ENCODE measurements at regions not wholly inside any gene's neighbourhood (a gene's known extent, or its start where the extent isn't known, plus 50 kb on each side); places are given as distances from the start of the nearest gene placed in this dataset.

DNA sequence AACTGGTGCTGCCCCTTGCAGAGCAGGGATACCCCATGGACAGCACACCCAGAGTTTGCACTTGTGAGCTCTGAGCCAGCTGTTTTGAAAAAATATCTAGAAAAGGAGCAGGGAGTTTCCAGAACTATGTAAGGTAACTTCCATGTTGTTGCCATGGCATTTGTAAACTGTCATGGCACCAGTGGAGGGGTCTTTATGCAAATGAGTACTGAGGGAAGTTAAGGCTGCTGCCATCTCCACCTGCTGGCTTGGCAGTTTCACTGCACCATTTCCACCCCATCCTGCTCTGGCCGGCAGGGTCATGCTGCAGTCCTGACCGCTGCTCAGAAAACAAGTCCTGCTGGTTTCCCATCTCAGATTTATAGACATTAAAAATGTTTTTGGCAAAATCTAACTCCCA is 52.3 kb upstream of the SNTG2 start:
- no peak for DNase-seq (ENCODE audit: low spot score)

DNA sequence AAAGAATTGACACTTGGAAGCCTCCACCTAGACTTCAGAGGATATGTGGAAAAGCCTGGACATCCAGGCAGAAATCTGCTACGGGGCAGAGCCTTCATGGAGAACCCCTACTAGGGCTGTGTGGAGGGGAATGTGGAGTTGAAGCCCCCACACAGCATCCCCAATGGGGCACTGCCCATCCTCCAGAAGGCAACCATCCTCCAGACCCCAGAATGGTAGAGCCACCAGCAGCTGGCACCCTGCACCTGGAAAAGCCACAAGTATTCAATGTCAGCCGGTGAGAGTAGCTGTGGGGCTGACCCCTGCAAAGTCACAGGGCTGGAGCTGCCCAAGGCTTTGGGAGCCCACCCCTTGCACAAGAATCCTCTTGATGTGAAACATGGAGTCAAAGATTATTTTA is 53.6 kb upstream of the SNTG2 start:
- no peak for DNase-seq (ENCODE audit: low spot score)

DNA sequence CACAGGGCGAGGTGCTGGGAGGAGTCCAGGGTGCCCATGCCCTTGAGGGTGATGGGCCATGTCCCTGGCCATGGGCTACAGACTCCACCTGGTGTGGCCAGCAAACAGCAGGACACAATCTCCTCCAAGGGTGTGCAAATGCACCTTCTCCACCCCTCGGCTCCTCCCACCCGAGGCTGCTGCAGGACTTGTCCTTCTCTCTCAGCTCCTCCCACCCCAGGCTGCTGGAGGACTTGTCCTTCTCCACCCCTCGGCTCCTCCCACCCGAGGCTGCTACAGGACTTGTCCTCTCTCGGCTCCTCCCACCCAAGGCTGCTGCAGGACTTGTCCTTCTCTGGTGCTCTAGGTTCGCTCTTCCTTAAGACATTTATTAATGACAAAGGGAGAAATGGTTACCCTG is 57.3 kb upstream of the SNTG2 start:
- DNase-seq (ENCODE audit: low spot score), result no peak

DNA sequence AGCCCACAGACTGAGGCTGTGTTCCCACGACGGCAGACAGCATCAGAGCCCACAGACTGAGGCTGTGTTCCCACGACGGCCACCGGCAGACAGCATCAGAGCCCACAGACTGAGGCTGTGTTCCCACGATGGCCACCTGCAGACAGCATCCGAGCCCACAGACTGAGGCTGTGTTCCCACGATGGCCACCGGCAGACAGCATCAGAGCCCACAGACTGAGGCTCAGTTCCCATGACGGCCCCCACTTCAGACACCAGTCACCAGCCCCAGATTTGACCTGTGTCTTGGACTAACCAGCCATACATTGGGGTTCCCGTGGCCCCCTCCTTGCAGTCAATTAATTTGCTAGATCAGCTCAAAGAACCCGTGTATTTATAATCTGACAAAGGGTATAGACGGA is 57.8 kb upstream of the SNTG2 start:
- no peak for DNase-seq (ENCODE audit: low spot score)

DNA sequence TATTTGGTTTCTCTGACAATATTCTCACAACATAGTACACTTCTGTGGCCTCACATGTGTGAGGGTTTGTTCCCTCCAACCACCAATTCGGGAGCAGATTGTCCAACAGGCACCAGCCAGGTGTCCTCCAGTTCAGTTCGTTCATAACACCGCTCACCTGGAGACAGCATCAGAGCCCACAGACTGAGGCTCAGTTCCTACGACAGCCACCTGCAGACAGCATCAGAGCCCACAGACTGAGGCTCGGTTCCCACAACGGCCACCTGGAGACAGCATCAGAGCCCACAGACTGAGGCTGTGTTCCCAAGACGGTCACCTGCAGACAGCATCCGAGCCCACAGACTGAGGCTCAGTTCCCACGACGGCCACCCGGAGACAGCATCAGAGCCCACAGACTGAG is 58.2 kb upstream of the SNTG2 start:
- DNase-seq (ENCODE audit: low spot score), result no peak

DNA sequence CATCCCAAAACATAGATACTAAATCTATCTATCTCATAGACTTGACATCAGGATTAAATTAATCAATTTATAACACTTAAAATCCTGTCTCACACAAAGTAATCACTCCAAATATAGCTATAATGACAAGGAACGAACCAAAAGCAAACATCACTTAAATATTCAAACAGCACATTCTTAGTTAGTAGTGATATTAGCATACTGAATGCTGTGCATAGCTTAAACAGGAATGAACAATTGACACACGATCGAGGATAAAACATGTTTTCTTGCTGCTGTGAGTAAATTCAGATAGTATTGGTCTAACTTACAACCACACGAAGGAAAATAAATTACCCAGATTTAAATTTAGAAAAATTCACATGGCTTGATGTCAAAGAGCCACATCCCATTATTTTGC is 58.9 kb upstream of the SNTG2 start:
- DNase-seq (ENCODE audit: low spot score), result no peak

DNA sequence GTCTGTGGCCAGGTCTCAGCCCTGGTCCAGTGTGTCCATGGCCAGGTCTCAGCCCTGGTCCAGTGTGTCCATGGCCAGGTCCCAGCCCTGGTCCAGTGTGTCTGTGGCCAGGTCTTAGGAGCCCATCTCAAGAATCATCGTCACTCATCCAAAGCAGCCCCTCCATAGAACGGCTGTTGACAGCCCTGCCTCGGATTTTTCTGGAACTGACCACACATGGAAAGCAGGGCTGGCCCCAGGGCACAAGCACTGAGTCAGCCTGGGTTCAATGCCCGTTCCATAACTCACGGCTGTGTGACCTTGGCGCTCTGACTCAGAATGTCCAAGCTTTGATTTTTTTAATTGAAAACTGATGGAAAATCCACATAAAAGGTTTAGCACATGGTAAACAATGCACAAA is 59.9 kb upstream of the SNTG2 start:
- DNase-seq (ENCODE audit: low spot score), result no peak

DNA sequence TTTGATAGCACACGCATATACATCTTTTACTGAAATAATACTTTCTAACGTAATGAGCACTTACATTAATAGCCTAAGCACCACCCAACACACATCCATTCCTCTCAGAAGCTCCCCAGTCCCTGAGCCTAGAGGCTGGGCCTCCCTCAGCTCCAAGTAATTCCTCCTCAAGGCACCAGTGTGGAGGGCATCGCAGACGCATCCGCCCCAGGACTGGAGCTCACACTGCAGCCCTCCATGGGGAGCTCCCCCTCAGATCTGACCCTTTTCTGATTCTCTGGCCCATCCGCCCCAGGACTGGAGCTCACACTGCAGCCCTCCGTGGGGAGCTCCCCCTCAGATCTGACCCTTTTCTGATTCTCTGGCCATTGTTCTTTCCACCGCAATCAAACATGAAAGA is 60.4 kb upstream of the SNTG2 start:
- no peak for DNase-seq (ENCODE audit: low spot score)

DNA sequence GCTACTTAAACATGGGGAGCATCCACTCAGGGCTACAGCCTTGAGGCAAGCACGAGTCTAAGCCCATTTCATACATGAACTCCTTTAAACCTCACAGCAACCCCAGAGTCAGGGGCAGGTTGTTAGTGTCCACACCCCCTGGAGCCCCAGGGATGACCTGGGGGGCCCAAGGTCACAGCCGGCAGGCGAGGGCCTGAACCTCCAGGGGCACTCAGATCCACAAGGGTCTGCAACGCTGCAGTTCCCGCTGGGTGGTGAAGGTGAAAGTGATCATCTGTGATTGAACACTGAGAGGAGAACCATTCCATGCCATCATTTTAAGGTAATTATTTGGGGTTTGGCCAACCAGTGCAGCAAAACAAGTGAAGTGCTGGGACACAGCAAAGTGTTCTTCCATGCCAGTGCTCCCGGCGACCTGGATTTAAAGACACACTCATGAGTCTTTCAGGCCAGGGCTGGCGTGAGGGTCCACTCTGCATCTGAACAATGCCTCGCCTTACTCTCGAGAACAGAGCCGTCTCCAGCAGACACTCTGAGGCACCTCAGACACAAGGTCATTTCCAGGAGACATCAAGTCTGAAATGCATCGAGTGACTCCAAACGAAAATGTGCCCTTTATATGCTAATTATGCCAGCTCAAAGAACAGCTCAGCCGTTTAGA is 61.6 kb upstream of the SNTG2 start:
- DNase-seq (ENCODE audit: low spot score), result no peak

GRCh38 chr2:888211-888801 is 62.3 kb upstream of the SNTG2 start:
- no peak for DNase-seq (ENCODE audit: low spot score)

DNA sequence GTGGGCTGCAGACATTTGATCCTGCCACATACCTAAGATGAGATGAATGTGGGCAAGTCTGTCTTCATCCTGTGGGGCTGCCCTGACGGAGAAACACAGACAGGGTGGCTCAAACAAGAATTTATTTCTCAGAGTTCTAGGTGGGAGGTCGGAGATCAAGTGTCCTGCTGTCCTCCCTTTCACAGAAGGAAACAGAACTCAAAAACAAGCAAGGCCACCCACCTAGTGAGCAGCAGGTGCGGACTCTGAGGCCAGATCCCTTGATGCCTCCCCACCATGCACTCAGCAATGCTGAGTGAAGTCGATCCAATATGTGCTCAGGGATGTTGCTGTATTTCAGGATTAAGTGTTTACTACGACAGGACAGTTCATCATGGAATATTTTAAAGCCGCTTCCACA is 63.0 kb upstream of the SNTG2 start:
- no peak for DNase-seq (ENCODE audit: low spot score)

DNA sequence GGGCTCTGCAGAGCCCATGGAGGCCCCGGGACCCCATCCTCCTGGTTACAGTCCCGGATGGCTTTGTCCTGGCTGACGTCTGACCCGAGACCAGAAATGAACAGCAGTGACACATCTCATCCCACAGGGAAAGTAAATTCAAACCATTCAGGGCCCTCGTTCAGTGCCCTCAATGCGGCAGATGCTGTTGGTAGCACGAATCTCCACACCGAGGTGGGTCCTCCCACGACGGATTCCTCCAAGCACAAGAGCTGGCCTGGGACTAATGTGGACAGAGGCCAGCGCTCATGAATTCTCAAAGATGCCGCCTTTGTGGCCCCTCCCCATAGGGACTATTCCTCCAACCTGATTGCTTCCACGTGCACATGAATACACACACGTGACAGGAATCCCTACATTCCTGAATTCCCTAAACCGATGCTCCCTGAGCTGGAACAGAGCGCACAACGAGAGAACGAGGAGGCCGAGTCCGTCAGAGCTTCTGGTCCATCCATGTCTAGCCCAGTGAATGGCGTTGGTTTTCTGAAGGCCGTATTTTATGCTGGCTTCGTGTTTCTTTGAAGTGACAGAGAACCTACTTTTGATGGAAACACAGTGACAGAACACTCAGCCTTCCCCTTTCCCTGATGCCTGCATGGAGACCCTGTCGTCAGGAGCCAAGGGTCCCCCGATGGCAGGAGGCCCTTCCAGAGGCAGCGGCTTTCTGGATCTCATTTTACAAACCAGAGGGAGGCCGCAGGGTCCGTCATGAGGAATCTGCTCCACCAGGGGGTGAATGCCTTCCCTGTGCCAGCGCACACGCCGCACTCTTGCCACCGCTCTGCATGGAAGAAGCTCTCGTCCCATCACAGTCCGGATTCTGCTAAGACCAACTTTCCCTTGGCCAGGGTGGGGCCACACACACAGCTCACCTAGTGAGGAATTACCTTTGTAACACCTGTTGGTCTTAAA is 64.3 kb upstream of the SNTG2 start:
- no peak for DNase-seq (ENCODE audit: low spot score)

DNA sequence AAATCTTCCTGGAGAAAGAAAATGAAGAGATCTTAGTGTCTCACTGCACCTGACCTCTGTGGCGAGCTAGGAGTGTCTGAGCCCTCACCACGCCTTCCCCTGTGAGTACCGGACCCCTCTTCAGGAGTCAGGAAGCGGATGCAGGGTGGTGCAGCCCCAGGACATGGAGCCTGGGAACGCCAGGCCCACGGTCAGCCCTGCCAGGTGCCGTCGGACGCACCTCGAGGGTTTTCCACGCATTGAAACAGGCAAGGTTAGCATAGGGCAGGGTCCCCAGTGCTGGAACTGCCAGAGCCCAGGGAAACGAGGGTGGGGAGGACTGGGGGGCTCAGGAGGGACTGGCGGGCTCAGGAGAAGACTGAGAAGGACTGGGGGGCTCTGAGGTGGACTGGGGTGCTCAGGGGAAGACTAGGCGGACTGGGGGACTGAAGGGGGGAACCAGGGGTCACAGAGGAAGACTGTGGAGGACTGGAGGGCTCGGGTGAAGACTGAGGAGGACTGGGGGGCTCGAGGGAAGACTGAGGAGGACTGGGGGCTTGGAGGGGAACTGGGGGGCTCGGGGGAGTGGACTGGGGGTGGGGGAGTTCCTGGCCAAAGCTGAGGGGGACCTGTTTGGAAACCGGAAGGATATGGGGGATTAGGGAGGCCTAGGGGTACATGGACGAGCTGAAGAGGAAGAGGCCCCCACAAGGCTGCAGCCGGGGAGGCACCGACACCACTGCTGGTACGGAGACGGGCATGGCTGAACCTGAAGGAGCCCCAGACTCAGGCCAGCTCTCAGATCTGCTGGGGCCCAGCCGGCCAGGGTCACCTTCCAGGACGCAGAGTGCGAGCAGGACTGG is 65.2 kb upstream of the SNTG2 start:
- no peak for DNase-seq (ENCODE audit: low spot score)

DNA sequence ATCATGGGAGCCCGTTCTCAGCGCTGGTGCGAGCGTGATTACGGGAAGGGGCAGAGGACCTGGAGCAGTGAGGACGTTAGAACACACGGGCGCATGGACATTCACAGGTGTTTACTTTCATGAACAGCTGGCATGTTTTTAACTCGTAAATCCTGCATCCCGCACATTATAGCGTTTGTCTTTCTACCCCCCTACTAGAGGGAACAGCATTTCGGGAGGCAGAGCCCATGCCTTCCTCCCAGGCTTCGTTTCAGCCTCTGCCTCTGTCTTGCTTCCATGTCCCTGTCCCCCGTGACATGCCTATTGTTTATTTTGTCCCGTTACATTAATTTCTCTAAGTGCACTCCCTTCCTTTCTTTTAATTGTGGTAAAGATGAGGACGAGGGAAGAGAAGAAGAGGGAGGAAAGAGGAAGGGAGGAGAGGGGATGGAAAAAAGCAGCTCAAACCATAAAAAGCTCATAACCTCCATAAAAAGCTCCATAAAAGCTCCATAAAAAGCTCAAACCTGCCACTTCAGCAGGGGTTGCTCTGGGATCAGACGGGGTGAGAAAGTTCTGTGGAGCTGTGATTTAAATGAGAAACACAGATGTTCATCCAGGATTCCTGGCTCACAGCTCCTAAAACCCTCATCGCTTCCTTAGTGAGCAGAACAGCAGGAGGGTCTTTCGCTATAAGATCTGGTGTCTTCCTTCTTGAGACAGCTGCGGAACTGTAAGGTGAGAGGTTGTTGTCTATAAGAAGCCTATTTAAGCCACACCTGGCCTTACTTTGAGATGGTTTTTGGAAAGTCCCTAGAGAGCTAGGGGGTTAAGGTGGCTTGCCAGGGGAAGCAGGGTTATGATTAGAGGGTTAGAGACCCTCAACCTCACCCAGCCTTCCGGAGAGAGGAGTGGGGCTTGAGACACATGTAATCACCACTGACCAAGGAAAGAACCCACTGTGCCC is 66.6 kb upstream of the SNTG2 start:
- no peak for DNase-seq (ENCODE audit: low spot score)

- no peak for DNase-seq (ENCODE audit: low spot score)
Observed at GRCh38 chr2:883260-883802, 67.3 kb upstream of the SNTG2 start.

DNA sequence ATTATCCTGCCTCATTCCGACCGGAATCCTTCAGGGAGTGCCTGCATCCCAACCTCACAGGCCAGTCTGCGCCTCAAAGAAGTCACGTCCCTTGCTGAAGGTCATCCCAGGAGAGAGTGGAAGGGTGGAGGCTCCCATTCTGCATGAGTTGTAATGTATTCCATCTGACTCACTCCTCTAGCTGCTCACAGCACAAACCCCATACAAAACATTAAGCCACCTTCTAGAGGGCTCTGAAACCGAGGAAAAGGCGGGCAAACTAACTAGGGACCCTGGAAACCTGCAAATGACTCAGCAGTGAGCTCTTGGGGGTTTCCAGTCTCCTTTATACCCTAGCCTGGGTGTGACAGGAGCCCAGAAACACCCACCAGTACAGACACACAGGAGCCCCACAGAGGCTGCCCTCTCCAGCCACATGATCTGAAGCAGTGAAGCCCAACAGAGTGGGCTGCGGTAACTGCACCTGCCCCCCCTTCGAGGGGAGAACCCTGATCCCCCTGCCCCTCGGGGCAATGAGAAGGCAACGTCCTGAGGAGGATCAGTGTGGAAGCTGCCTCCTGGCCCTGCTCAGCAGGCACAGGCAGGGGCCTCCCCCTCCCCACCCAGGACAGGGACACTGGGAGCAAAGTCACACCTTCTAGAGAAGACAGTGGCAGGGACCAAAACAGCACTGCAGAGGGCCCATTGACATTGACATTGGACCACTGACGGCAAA is 69.3 kb upstream of the SNTG2 start:
- no peak for DNase-seq (ENCODE audit: low spot score)

DNA sequence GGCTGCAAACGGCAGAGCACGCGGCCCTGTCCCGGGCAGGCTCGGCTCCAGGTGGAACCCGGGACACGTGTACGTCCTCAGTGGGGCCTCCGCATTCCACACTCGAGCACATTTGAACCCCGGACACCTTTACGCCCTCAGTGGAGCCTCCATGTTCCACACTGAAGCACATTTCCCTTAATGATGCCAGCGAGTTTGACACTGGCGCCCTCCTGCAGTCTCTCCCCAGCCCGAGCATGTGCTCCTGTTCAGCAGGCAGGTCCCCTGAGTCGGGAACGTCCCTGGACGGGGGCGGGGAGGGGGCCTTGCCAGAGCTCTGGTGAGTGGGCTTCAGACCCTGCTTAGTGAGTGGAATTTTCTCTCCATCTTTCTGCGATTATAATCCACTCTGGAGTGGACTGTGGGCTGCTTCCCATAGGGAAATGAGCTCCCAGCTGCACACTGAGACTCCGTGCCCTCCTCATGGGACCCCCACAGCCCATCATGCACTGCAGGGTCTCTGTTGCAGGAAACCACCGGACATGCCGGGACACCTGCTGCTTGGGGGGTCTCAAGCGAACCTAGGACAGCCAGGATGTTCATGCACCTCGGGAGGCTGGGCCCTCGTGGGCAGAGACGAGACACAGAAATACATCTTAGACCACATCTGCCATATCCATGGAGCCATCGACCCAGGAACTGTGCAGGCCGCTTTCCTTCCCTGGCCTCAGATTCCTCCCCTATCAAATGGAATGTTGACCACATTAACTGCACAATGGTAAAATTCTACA is 70.3 kb upstream of the SNTG2 start:
- DNase-seq (ENCODE audit: low spot score), result no peak

DNA sequence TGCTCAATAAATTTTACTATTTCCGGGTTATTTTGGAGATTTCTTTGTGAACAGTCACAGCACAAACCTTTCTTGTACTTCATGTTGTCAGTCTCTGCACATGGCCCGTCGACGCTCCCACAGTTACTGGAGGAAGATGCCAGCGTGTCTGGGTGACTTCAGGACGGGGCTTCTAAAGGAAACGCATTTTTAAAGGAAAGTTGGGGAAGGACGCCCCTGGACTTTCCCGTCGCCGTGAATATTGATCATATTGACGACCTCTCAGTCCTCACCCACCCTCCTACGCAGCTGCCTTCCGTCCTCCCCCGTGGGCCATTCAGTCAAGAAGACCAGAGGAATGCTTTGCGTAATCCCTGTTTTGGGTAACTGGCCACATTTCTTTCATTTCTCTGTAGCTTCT is 71.1 kb upstream of the SNTG2 start:
- DNase-seq (ENCODE audit: low spot score), result no peak

- no peak for DNase-seq (ENCODE audit: low spot score)
Observed at GRCh38 chr2:878245-878930, 72.3 kb upstream of the SNTG2 start.
